K562 (cell line): ENCODE measurements at regions not wholly inside any gene's neighbourhood (a gene's known extent, or its start where the extent isn't known, plus 50 kb on each side); places are given as distances from the start of the nearest gene placed in this dataset.

Experiments
- ATAC-seq: fragments of 200-7000 bp; cut with Tn5 transposase; 3 replicates; pipeline ENCODE4 v1.9.1; 2020; ENCODE audit warnings: moderate library complexity
- BruUV-seq: library from RNA; stranded (reverse); fragments of 400-500 nt; replicated peaks from 2 replicates; lab custom pipeline; 2021; lab: Mats Ljungman, UMichigan
- CTCF ChIA-PET: fragments of 300-600 bp; formaldehyde crosslinking; extraction: SDS; loops from one replicate; lab custom pipeline; 2021; ENCODE audit warnings: low intra/inter-chr PET ratio; lab: Yijun Ruan, JAX
- POLR2A ChIA-PET: fragments of 300-600, 350-650 bp; sonication (Branson Sonifier 250); formaldehyde crosslinking; extraction: SDS; loops from one replicate; lab custom pipeline; 2021; ENCODE audit warnings: antibody characterized with exemption, inconsistent platforms; lab: Yijun Ruan, JAX
- DNase-seq, 4 experiments: peaks; one replicate each; pipeline versions ENCODE4 v3.0.0 to v3.0.0-alpha.2; 2011 to 2018; ENCODE audit warnings: low spot score in 3 of 4, mixed read lengths in 3 of 4; ENCODE audit errors: extremely low read depth in 1 of 4
- FAIRE-seq: peaks from 2 replicates; lab custom pipeline; 2011; peaks lifted over from hg19 to GRCh38; lab: Jason Lieb, UNC
- H2AFZ ChIP-seq: 2 replicates; pipeline ENCODE4 v1.6.0; 2011; ENCODE audit warnings: low read depth, low read length, control low read depth, inconsistent platforms
- H3K27ac ChIP-seq: fragments of 200-600 bp; 3 replicates; pipeline ENCODE4 v1.8.0; 2011; ENCODE audit warnings: low read depth, mild to moderate bottlenecking, control low read depth, inconsistent platforms, low read length, moderate library complexity, mixed read lengths; ENCODE audit errors: extremely low read depth
- H3K27me3 ChIP-seq, 2 experiments: fragments of 300-600 bp in 1 of 2; 2 replicates in 1 of 2; 3 replicates in 1 of 2; pipeline versions ENCODE4 v1.6.0 to v1.8.0; 2011; ENCODE audit warnings: inconsistent platforms in 2 of 2, low read length in 2 of 2, mild to moderate bottlenecking in 1 of 2, mixed read lengths in 1 of 2, moderate library complexity in 1 of 2; ENCODE audit not compliant: control insufficient read depth in 2 of 2, insufficient read depth in 2 of 2
- H3K36me3 ChIP-seq: fragments of 300-600 bp; 3 replicates; pipeline ENCODE4 v1.8.0; 2011; ENCODE audit warnings: mild to moderate bottlenecking, low read length, inconsistent platforms; ENCODE audit not compliant: control insufficient read depth, insufficient read depth
- H3K4me1 ChIP-seq, 2 experiments: fragments of 200-600 bp in 1 of 2; replicated peaks in 1 of 2; 2 replicates in 1 of 2; 3 replicates in 1 of 2; pipeline versions ENCODE4 v1.5.1 to v1.8.0; 2011; ENCODE audit warnings: inconsistent platforms in 2 of 2, low read length in 2 of 2, mild to moderate bottlenecking in 1 of 2, mixed read lengths in 1 of 2, moderate library complexity in 1 of 2; ENCODE audit not compliant: control insufficient read depth in 2 of 2, insufficient read depth in 2 of 2
- H3K4me2 ChIP-seq: 2 replicates; pipeline ENCODE4 v1.6.1; 2011; ENCODE audit warnings: low read length, control low read depth, inconsistent platforms, mixed read lengths; ENCODE audit not compliant: insufficient read depth
- H3K4me3 ChIP-seq: fragments of 200-600 bp; sonication (generic), shearing (Covaris generic); 2 replicates; pipeline ENCODE4 v1.5.1; 2016; ENCODE audit warnings: control low read depth, inconsistent platforms
- H3K79me2 ChIP-seq: fragments of 200-600 bp; 3 replicates; pipeline ENCODE4 v1.8.0; 2011; ENCODE audit warnings: low read length, inconsistent platforms; ENCODE audit not compliant: control insufficient read depth, insufficient read depth
- H3K9ac ChIP-seq, 2 experiments: 2 replicates each; pipeline versions ENCODE4 v1.6.0 to v1.6.1; 2011; ENCODE audit warnings: low read depth in 2 of 2, low read length in 2 of 2, control low read depth in 1 of 2, inconsistent platforms in 1 of 2, mild to moderate bottlenecking in 1 of 2, mixed read lengths in 1 of 2; ENCODE audit not compliant: insufficient read depth in 1 of 2
- H3K9me1 ChIP-seq: one replicate; pipeline ENCODE4 v1.6.0; 2011; ENCODE audit warnings: inconsistent platforms, mild to moderate bottlenecking, low read length, moderate library complexity; ENCODE audit not compliant: control insufficient read depth, insufficient read depth
- H3K9me3 ChIP-seq: replicated peaks from 2 replicates; pipeline ENCODE4 v1.5.1; 2011; ENCODE audit warnings: low read depth, low read length, inconsistent platforms; ENCODE audit not compliant: control insufficient read depth, insufficient read depth
- H4K20me1 ChIP-seq: replicated peaks from 2 replicates; pipeline ENCODE4 v1.6.1; 2011; ENCODE audit warnings: low read length, inconsistent platforms, mixed read lengths; ENCODE audit not compliant: control insufficient read depth, insufficient read depth
- ATF6 ChIP-seq: sonication (generic); formaldehyde crosslinking; IDR thresholded peaks from 2 replicates; pipeline ENCODE4 v1.4.0; 2020; ENCODE audit warnings: mild to moderate bottlenecking, missing genetic modification reagents
- CGGBP1 ChIP-seq: fragments of 250-450 bp; sonication (Bioruptor Pico); IDR thresholded peaks from 2 replicates; pipeline ENCODE4 v1.9.0; 2021; ENCODE audit warnings: mild to moderate bottlenecking
- NR2C1 ChIP-seq, 2 experiments: fragments of 450-650 bp; IDR thresholded peaks; 2 replicates each; pipeline ENCODE4 v1.6.1; 2017; ENCODE audit warnings: mild to moderate bottlenecking in 2 of 2, antibody characterized with exemption in 1 of 2, inconsistent platforms in 1 of 2, missing compliant biosample characterization in 1 of 2, missing genetic modification characterization in 1 of 2
- RAD21 ChIP-seq, 2 experiments: fragments of 250-450 bp in 1 of 2; fragments of 450-650 bp in 1 of 2; sonication (Bioruptor Pico) in 1 of 2; formaldehyde crosslinking in 1 of 2; IDR thresholded peaks in 1 of 2; conservative IDR thresholded peaks in 1 of 2; 2 replicates each; pipeline versions ENCODE4 v1.4.0 to v1.8.0; 2020 to 2022; ENCODE audit warnings: mild to moderate bottlenecking in 2 of 2, moderate library complexity in 1 of 2
- THAP12 ChIP-seq: fragments of 250-450 bp; sonication (Bioruptor Pico); IDR thresholded peaks from 2 replicates; pipeline ENCODE4 v1.9.0; 2021; ENCODE audit warnings: mild to moderate bottlenecking, inconsistent platforms
- ZBTB1 ChIP-seq: sonication (generic); formaldehyde crosslinking; IDR thresholded peaks from 2 replicates; pipeline ENCODE4 v1.8.1; 2023; ENCODE audit warnings: missing genetic modification reagents, low read depth, mild to moderate bottlenecking, borderline replicate concordance
- ZFP30 ChIP-seq: fragments of 250-450 bp; sonication (Bioruptor Pico); IDR thresholded peaks from 2 replicates; pipeline ENCODE4 v1.8.0; 2022; ENCODE audit warnings: moderate library complexity, mild to moderate bottlenecking, inconsistent platforms, borderline replicate concordance
- ZNF133 ChIP-seq: fragments of 250-450 bp; sonication (Bioruptor Pico); IDR thresholded peaks from 2 replicates; pipeline ENCODE4 v1.4.0; 2020; ENCODE audit warnings: mild to moderate bottlenecking
- ZNF609 ChIP-seq: sonication (generic); formaldehyde crosslinking; IDR thresholded peaks from 2 replicates; pipeline ENCODE4 v1.8.1; 2023; ENCODE audit warnings: missing genetic modification reagents, mild to moderate bottlenecking, borderline replicate concordance
- WGBS: fragments of 100-300 bp; shearing (Covaris generic); methylation state at CpG from one replicate; pipeline ENCODE4 v1.1.6; 2016; ENCODE audit warnings: low coverage, mixed read lengths; ENCODE audit not compliant: insufficient coverage; ENCODE audit errors: missing lambda C conversion rate; 5-methylcytosine and 5-hydroxymethylcytosine counted together
- in situ Hi-C: fragments of 300-500 bp; cut with MboI; formaldehyde crosslinking; loops from 4 replicates; pipeline ENCODE4 v1.15.0; 2018; ENCODE audit warnings: inconsistent platforms, mixed read lengths
- intact Hi-C: fragments of 100-400 bp; cut with micrococcal nuclease; formaldehyde crosslinking; loops from 2 replicates; pipeline ENCODE4 v1.14.2; 2022

- TF ChIP-seq ZNF609 (no peak), ZFP30 (CRISPR knock-in tag) (no peak), ATF6 (no peak)
- TF ChIP-seq, all 486 proteins: peak for 0
Measured at GRCh38 chr10:113986316-113986715, 57.4 kb upstream of the ADRB1 start (continued).

- Histone ChIP-seq H3K27ac (no peak overlapping the region), H3K79me2 (no peaks in the 10 kb centered on the region), H3K27me3 (peaks cover 0 to 23% of the 10 kb centered on the region in 2 experiments), H3K4me1 (no peaks in the 10 kb centered on the region), H3K9me1 (no peaks in the 10 kb centered on the region), H3K36me3 (no peaks in the 10 kb centered on the region), H4K20me1 (no peaks in the 10 kb centered on the region), H3K9ac (no peak overlapping the region), H3K9me3 (no peaks in the 10 kb centered on the region), H2AFZ (no peak overlapping the region), H3K4me2 (no peak overlapping the region), H3K4me3 (no peak overlapping the region)
- ChIA-PET CTCF (no interaction called here), POLR2A (no interaction called here)
- intact Hi-C loops (loop anchor here (10.0 kb wide), 1 partner anchor 108 kb away; no protein-coding TSS in a partner anchor), in situ Hi-C loops (no loop called here)
- no peak for FAIRE-seq
- no TSS peak for BruUV-seq
- no peak for ATAC-seq
- DNase-seq: no peak
- WGBS: 6% methylated on average over 3 of the region's 3 CpGs
- TF ChIP-seq NR2C1 (IDR thresholded peaks at IDR 0.05): no peak
- TF ChIP-seq NR2C1 (tag; IDR thresholded peaks at IDR 0.05): no peak
- TF ChIP-seq THAP12 (CRISPR knock-in tag): no peak
- no peak for TF ChIP-seq ZBTB1 (CRISPR knock-in tag)
- no peak for TF ChIP-seq CGGBP1 (CRISPR knock-in tag)
- TF ChIP-seq ZNF133 (CRISPR knock-in tag): no peak
- TF ChIP-seq RAD21 (CRISPR knock-in tag; conservative IDR thresholded peaks at IDR 0.05 in 1 of 2, IDR thresholded peaks at IDR 0.05 in 1 of 2): no peak
Measured at GRCh38 chr10:113987156-113987555, 56.5 kb upstream of the ADRB1 start.
